ENCODE measurements at regions not wholly inside any gene's neighbourhood (a gene's known extent, or its start where the extent isn't known, plus 50 kb on each side); places are given as distances from the start of the nearest gene placed in this dataset.
"Not testable (repeated sequence)": the region's sequence is repeated elsewhere in the genome, so short reads cannot be mapped to it uniquely, and the experiment has no call there.

DNA sequence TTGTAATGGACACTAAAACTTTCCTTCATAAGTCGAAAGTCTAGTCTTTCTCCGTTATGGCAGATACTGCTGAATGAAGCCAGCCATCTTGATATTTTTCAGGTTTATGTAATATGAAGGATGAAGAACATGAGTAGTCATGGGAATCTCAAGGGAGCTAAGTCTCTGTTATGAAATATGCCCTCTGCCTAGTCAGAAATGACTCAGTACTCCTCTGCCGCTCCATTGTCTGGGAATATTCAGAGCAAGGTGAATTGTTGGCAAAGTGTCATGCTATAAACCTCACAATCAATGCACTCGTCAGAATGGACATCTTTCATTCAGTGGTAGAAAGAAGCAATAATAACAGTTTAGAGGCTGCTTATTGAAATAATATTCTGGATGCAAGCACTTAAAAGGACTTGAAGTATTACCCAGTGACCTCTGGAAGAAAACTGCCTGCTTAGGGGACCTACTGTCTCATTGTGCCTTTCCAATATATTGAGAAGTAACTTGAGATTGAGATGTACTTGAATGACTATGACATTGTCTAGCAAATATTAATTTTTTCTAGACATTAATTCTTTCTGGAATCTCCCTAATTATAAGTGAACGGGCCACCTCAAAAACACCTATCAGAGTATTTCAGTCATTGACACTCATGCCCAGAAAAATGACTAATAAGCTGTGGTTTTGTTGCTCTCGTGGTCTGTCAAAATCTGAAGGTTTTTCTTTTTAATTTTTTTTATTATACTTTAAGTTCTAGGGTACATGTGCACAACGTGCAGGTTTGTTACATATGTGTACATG is 1011.5 kb upstream of the ACO1 start:
- DNase-seq = no peak

DNA sequence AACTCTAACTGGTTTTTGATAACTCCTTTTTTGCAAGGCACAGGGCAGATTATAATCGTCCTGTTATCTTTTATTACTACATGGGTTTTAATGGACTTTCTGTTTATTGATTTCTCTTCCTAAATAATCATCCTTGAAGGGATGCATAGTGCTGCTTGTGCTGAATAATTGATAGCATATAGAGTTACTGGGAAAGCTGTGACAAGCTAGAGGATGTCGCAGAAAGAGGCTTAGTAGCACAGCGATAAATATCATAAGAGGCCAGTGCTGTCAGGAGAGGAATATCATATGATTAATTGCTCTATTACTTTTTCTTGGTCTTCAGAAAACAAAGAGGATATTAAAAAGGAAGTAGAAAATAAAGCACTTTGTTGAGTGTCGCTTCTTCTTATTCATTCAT is 1007.1 kb upstream of the ACO1 start:
- DNase-seq = no peak

DNA sequence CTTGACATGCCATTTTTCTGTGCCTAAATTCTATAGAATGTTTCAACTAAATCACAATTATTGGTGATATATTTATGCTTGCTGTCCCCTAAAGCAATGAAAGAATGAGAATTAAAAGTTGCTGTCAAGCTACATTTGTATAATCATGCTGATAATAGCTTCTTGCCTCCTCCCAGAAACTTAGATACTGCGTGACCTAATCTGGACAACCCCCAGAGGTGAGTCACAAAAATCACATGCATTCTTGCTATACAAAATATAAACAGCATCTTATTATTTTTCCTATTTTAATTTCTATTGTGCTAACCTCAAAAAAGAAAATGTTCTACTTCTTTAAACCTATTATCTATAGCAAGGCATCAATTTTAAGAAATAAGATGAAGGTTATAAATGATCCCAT is 995.8 kb upstream of the ACO1 start:
- no peak for DNase-seq

DNA sequence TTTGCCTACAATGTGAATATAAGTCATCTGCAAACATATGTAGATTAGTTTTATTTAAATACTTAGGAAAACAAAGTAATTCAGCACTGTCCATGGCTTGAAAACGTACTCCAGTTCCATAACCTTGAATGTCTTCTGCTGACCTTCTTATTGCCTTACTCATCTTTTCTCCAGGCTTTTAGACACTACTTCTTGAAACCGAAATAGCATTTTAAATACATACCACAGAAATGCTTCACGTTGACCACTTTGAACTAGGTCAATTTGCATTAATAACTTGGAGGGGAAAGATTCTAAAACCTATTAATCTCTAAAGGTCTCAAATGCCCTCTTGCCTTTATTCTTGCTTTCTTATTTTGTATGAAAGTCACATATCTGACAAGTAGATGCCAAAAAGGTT is 995.4 kb upstream of the ACO1 start:
- no peak for DNase-seq

DNA sequence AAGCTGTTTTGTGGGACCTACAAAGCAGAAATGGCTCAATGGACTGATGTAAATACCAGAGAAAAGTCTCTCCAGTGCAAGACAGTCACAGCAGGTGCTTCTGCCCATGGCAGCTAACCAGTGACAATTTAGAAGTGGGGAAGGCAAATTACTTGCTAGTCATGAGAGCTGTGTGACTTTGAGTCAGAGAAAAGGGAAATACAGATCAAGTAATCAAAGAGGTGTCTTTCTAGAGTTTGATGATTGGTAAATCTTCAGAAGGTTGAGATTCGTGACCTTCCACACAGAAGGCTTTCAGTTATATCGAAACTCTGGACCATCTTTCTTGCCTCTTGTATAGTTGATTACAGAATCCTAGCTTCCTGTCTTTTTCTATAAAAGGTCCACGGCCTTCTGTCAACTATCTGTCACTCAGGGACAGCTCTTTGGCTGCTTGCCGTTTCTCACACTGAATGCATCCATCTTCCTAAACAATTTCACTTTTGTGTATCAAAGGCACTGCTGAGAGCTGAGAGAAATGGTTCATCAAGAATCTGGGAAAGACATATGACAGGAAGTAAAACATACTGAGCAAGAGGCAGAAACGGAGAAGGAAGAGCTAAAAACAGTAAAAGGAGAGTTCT is 993.9 kb upstream of the ACO1 start:
- peak; percentile 6 for DNase-seq

DNA sequence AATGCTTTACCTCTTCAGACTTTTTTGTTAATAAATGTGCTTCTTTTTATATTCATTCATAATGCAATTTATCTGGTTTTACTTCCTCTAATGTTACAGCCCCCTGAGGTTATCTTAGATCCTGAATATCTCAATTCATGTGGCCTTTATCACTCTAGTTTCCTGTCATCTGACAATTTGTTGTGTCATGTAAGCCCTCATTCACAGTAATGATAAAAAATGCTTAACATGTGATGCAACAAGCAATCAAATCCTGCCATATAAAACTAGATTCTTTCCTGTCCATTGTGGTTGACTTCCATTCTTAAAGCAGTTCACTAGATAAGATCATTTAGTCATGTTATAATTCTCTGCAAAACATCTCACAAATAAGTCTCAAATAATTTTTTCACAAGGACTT is 991.2 kb upstream of the ACO1 start:
- DNase-seq = no peak

DNA sequence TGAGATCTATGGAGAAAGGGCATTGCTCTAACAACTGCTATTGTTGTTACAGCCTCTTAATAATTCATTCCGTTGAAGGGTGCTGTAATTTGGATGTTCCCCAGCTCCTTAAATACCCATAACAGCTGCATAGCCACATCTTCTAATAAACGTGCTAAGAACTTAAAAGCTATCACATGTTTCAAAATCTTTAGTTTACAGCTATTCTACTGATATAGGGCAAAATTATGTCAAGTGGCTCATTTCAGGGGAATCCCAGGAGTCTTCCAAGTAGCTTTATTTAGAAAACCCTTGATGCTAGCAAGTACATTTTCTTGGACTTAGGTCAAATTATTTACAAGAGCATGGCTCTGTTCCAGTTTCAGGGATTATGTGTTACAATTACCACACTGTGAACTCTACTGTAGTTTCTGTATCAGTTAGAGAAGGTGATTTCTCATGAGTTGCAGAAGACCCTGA is 990.4 kb upstream of the ACO1 start:
- peak; percentile 73 for DNase-seq

DNA sequence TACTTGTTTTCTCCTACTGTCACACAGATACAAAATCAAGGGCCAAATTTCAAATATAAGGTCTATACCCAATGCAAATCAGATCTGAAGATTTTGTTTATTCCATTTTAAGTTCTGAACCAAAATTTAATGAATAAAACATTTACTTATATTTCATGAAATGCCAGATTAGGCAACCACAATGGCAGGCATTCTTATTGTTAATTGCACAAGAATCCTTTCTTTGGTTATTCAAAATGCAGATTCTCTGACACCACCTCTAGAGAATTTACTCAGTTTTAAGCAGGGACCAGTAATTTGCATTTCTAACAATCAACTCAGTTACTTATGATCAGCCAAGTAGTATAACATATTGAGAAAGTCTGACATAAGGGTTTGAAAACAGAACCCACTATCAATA is 972.4 kb upstream of the ACO1 start:
- DNase-seq = no peak

DNA sequence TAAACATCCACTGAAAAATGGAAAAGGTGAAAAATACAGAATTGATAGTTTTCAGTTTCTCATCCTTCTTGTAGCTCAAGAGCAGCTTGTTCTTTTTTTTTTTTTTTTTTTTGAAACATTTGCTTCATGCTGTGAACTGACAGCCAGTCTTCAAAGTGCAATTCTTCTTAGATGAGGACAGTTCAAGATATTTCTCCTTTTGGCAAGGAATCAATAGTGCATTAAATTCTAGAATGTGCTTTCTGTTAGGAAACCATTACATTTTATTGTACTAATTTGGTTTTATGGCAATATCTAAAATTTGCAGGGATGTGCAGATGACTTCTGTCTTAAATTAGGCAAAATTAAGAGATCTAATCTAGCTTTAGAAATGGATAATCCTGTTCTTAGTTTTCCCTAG is 969.3 kb upstream of the ACO1 start:
- DNase-seq = no peak

DNA sequence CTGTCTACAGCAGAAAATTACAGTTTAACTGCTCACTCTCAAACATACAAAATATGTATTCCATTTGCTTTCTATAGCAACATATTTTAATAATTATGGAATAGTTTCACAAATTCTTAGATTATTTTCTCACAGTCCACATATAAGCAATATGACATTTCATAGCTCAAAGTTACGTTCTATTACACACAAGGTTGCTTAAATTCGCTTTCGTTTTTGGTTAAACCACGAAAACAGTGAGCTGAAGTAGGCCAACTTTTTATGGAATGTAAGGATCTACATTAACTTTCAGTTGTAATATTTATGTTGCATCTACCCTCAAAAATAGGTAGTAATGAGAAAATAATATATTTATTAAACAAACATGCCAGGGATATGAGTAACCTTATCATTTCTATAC is 966.0 kb upstream of the ACO1 start:
- no peak for DNase-seq

DNA sequence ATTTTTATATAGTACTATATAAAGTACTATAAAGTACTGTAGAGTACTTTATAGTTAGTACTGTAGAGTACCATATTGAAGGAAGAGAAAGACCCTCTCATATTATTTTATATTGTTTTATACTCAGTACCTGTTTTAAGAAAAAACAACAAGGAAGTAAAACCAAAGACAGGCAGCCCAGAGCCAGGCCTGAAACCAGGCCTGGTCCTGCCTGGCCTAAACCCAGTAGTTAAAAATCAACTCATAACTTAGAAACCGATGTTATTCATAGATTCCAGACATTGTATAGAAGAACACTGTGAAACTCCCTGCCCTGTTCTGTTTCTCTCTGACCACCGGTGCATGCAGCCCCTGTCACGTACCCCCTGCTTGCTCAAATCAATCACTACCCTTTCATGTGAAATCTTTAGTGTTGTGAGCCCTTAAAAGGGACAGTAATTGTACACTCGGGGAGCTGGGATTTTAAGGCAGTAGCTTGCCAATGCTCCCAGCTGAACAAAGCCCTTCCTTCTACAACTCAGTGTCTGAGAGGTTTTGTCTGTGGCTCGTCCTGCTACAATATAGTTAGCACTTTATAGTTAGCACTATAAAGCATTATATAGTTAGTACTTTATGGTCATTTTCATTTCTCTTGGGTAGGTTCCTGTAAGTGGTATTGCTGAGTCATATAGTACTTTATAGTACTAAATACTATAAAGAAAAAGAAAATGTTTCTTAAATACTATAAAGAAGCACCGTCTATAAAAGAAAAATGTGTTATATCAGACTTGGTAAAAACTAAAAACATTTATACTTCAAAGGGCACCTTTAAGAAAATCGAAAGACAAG is 940.6 kb upstream of the ACO1 start:
- DNase-seq = not testable (repeated sequence)

DNA sequence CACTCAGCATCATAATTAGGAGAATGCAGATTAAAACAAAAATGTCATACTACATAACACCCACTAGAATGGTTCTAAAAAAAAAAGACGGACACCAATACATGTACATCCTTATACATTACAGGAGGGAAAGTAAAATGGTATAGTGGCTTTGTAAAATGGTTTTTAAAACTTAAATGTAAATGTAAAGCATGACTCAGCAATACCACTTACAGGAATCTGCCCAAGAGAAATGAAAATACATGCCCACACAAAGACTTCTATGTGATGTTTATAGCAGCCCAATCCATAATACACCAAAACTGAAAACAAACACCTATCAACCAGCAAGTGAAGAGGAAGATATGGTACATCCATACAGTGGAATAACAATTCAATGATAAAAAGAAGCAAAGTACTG is 939.1 kb upstream of the ACO1 start:
- no peak for DNase-seq

DNA sequence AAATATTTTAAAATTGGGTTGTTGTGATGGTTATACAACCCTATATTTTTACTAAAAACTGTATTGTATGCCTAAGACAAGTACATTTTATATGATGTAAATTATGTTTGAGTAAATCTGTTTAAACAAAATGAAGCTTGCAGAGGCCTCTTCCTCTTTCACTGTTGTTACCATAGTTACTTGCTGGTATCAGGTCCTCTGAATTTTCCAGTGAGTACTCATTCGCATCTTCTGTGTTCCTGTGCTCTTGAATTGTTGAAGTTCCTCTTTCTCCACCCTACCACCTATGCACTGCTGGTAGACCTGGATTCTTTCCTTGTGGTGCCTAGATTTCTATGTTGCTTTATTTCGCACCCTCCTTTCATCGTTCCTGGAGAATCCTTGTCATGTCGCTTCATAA is 938.5 kb upstream of the ACO1 start:
- DNase-seq = no peak

DNA sequence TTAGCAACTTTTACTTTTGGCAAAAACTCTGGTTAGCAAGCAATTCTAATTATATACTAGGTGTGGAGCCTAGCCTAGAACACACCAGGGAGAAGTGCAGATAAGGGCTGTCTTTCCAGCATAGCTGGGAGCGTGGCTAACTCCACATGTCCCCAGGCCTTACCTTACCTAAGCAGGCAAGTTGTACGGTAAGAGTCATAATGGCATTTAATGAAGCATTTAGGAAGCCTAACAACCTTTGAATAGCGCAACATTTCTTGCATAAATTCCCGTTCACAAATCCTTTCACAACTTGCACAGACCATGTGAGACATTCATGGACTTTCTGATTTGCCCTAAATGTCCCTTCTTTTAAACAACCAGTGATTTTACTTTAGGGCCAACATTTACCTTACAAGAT is 917.4 kb upstream of the ACO1 start:
- DNase-seq = no peak

DNA sequence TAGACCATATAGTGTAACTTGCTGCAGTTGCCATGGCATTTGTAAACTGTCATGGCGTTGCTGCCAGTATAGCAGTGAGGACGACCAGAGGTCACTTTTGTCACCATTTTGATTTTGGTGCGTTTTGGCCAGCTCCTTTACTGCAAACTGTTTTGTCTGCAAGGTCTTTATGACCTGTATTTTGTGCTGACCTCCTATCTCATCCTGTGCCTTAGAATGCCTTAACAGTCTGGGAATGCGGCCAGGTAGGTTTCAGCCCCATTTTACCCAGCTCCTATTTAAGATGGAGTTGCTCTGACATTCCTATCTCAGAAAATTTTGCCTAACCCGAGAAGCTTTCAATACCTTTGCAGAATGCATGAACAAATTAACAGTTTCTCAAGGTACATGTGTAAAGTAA is 914.4 kb upstream of the ACO1 start:
- no peak for DNase-seq

DNA sequence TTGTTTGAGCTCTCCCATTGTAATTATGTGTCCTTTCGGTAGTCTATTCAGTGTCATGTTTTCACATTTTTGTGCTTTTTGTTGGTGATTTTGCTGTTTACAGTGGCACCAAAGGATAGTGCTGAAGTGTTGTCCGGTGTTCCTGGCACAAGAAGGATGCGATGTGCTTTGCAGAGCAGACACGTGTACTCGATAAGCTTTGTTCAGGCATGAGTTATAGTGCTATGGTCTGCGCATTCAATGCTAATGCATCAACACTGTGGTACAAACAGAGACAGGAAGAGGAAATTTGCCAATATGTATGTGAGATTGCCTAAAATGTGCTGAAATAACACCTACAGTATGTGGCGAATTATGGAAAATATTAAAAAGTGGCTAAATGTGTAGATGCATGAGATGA is 913.4 kb upstream of the ACO1 start:
- no peak for DNase-seq

DNA sequence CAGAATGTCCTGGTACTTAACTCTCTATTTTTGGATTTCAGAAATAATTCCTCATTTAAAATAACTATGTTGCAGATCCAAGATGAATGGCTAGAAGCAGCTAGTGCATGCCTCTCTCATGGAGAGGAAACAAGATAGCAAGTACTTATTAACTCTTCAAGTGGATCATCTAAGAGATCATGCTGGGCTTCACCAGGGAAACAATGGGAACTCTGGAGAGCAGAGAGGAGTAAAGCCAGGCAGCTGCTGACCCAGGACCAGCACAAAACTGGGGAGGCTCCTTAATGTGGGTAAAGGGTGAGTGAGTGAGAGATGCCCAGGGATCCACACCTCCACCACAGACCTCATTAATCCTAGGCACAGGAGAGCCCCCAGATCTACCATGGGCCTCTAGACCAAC is 897.8 kb upstream of the ACO1 start:
- DNase-seq = no peak

DNA sequence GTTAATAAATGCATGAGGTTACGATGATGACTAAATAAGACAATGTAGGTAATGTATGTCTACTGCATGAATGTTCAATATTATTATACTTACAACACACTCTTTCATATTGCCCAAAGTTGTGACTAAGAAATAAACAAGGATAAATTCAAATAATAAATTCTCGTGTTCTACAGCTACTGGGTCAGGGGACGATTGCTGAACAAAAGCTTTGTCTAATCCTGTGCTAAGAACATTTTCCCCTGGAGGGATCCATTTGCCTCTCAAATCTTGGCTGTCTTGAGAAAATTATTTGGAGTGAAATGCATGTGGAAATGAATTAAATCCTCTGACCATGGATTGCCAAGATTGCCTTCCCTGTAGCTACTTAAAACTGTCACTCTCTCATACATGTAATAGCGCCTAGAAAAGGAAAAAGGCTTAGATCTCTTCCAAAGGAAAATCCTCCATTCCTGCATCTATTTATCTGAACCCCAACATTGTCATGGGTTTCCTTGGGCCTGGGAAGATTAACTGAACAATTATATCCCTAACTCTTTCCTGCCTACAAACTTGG is 893.8 kb upstream of the ACO1 start:
- peak; percentile 10 for DNase-seq

DNA sequence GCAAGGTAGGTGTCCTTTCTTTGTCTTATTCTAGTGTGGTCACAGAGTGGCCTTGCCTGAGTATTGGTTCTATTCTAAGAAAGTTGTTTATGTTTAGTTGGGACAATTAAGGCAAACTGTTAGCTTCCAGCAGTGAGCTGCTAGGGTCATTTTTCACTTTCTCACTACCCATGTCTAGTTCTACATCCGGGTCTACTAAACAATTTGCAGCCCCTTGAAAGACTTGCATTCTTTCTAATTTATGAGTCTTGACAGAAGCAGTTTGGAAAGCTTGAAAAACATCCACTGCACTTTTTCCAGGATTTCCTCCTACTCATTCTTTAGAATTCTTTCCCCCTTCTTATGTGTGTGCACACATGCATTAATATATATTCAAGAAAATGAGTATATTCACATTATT is 892.2 kb upstream of the ACO1 start:
- DNase-seq = no peak

DNA sequence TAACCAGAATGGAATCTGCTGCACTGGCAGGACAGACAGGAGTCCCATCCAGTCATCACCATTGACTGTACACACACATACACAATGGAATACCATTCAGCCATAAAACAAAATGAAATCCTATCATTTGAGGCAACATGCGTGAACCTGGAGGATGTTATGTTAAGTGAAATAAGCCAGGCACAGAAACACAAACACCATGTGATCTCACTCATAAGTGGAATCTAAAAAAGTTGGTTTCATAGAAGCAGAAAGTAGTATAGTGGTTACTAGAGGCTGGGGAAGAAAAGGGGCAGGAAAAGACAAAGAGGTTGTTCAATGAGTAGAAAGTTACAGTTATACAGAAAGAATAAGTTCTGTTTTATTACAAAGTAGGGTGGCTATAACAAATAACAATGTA is 884.0 kb upstream of the ACO1 start:
- no peak for DNase-seq

DNA sequence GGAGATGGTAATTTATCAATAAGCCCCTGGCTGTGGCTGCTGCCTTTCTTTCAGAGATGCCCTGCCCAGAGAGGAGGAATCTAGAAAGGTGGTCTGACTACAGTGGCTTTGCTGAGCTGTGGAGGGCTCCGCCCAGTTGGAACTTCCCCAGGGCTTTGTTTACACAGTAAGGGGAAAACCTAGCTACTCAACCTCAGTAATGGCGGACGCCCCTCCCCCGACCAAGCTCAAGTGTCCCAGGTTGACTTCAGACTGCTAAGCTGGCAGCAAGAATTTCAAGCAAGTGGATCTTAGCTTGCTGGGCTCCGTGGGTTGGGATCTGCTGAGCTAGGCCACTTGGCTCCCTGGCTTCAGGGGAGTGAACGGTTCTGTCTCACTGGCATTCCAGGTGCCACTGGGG is 865.4 kb upstream of the ACO1 start:
- DNase-seq = no peak

DNA sequence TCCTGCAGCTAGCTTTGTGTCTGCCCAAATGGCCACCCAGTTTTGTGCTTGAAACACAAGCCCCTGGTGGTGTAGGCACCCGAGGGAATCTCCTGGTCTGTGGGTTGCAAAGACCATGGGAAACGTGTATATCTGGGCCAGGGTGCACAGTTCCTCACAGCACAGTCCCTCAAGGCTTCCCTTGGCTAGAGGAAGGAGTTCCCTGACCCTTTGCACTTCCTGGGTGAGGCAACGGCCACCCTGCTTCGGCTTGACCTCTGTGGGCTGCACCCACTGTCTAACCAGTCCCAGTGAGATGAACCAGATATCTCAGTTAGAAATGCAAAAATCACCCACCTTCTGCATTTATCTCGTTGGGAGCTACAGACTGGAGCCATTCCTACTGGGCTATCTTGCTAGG is 865.0 kb upstream of the ACO1 start:
- no peak for DNase-seq

DNA sequence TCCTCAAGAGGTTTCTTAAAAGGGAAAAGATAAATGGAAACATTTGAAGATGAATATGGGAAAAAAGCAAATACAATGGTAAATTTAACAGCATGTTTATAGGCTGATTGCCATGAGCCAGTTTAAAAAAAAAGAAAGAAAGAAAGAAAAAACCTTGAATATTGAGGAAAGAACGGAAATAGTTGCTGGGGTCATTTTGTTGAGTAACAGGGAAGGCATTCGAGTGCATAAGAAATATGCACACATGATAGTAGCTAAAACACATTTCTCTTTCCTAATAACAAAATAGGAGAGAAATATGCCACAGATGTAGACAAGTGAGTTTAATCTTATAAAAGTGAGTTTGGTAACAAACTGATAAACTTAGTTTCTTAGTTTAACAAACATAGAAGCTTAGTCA is 864.6 kb upstream of the ACO1 start:
- no peak for DNase-seq

Data from tongue (tissue), 1 donor.